Astrocyte (in vitro differentiated cells and primary cell): ENCODE measurements at regions not wholly inside any gene's neighbourhood (a gene's known extent, or its start where the extent isn't known, plus 50 kb on each side); places are given as distances from the start of the nearest gene placed in this dataset.

Experiments
- CTCF ChIP-seq: IDR thresholded peaks from 2 replicates; pipeline ENCODE4 v1.5.1; 2011; ENCODE audit warnings: low read depth, mild to moderate bottlenecking, inconsistent platforms, low read length, moderate library complexity; ENCODE audit not compliant: insufficient read depth
- EZH2 ChIP-seq: IDR thresholded peaks from 2 replicates; pipeline ENCODE4 v1.6.1; 2012; ENCODE audit warnings: mild to moderate bottlenecking, low read length, inconsistent platforms; ENCODE audit not compliant: insufficient read depth

GRCh38 chr4:4672402-4672801 is 130.6 kb upstream of the STX18 start:
- TF ChIP-seq CTCF: no peak
- no peak for TF ChIP-seq EZH2
